ENCODE measurements at regions not wholly inside any gene's neighbourhood (a gene's known extent, or its start where the extent isn't known, plus 50 kb on each side); places are given as distances from the start of the nearest gene placed in this dataset.

DNA sequence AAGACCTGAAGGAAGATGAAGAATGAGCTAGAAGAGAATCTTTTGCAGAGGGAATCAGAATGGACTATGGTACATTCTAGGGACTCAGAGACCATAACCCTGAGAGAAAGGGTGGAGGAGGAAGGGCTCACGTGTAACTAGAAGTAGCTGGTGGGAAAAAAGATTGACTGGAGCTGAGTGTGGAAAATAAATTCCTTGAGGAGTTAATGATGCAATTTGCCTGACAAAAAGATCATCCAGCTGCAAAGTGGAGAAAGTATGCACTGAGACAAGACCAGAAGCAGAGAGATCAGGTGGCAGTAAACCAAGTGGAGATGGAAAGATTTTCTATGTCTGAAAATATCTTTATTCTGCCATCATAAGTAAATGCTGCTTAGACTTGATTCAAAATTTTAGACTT, 52.9 kb upstream of the TBL1XR1 start:
- TF ChIP-seq CTCF (IDR thresholded peaks at IDR 0.05) (no peak), POLR2A (IDR thresholded peaks at IDR 0.05) (no peak)
